PC-3 (cell line): ENCODE measurements at regions not wholly inside any gene's neighbourhood (a gene's known extent, or its start where the extent isn't known, plus 50 kb on each side); places are given as distances from the start of the nearest gene placed in this dataset.

Experiments
- ATAC-seq: fragments of 200-7000 bp; cut with Tn5 transposase; 2 replicates; pipeline ENCODE4 v1.9.1; 2020; ENCODE audit warnings: mild to moderate bottlenecking, moderate library complexity
- BruUV-seq: library from RNA; stranded (reverse); fragments of 400-500 nt; replicated peaks from 2 replicates; lab custom pipeline; 2021; lab: Mats Ljungman, UMichigan
- CTCF ChIA-PET: fragments of 300-600 bp; sonication (Branson Sonifier 250); formaldehyde crosslinking; loops from one replicate; lab custom pipeline; 2022; ENCODE audit warnings: antibody characterized with exemption; lab: Charles Lee
- POLR2A ChIA-PET: fragments of 300-600 bp; sonication (Branson Sonifier 250); formaldehyde crosslinking; loops from one replicate; lab custom pipeline; 2022; ENCODE audit warnings: antibody characterized with exemption; ENCODE audit not compliant: unreplicated experiment; lab: Charles Lee
- DNase-seq: peaks from one replicate; pipeline ENCODE4 v3.0.0-alpha.2; 2015
- H2AFZ ChIP-seq: fragments of 300-600 bp; sonication (generic); 2 replicates; pipeline ENCODE4 v1.6.0; 2016; ENCODE audit warnings: antibody characterized with exemption, low read length
- H3F3A ChIP-seq: fragments of 300-600 bp; sonication (generic); one replicate; pipeline ENCODE4 v1.6.0; 2017; ENCODE audit warnings: antibody characterized with exemption, low read length, control low read depth, mild to moderate bottlenecking; ENCODE audit not compliant: unreplicated experiment
- H3K27ac ChIP-seq: fragments of 300-600 bp; sonication (generic); 2 replicates; pipeline ENCODE4 v1.5.1; 2016; ENCODE audit warnings: mild to moderate bottlenecking, low read length
- H3K27me3 ChIP-seq: fragments of 300-600 bp; sonication (generic); 2 replicates; pipeline ENCODE4 v1.6.1; 2016; ENCODE audit warnings: low read length, mixed read lengths
- H3K36me3 ChIP-seq: fragments of 300-600 bp; sonication (generic); 2 replicates; pipeline ENCODE4 v1.6.1; 2016; ENCODE audit warnings: low read depth, mixed run types, low read length, mixed read lengths
- H3K4me1 ChIP-seq: fragments of 300-600 bp; sonication (generic); 2 replicates; pipeline ENCODE4 v1.5.1; 2016; ENCODE audit warnings: low read length; ENCODE audit not compliant: insufficient read depth
- H3K4me2 ChIP-seq: fragments of 300-600 bp; sonication (generic); 2 replicates; pipeline ENCODE4 v1.6.0; 2016; ENCODE audit warnings: low read length
- H3K4me3 ChIP-seq: fragments of 300-600 bp; sonication (generic); 2 replicates; pipeline ENCODE4 v1.5.1; 2016; ENCODE audit warnings: mild to moderate bottlenecking, low read length, mixed read lengths
- H3K79me2 ChIP-seq: fragments of 300-600 bp; sonication (generic); 2 replicates; pipeline ENCODE4 v1.6.1; 2017; ENCODE audit warnings: low read length, mixed read lengths
- H3K9ac ChIP-seq: fragments of 300-600 bp; sonication (generic); 2 replicates; pipeline ENCODE4 v1.6.0; 2016; ENCODE audit warnings: mild to moderate bottlenecking, low read length
- H3K9me2 ChIP-seq: fragments of 300-600 bp; sonication (generic); replicated peaks from 2 replicates; pipeline ENCODE4 v1.6.1; 2016; ENCODE audit warnings: mixed run types, low read length, mixed read lengths
- H3K9me3 ChIP-seq: fragments of 300-600 bp; sonication (generic); 2 replicates; pipeline ENCODE4 v1.6.1; 2016; ENCODE audit warnings: low read length, mixed read lengths
- H4K20me1 ChIP-seq: fragments of 300-600 bp; sonication (generic); 2 replicates; pipeline ENCODE4 v1.6.1; 2016; ENCODE audit warnings: low read length, mixed read lengths
- EZH2 ChIP-seq: fragments of 300-600 bp; sonication (generic); IDR thresholded peaks from one replicate; pipeline ENCODE4 v1.6.1; 2017; ENCODE audit warnings: antibody characterized with exemption, mild to moderate bottlenecking, low read length; ENCODE audit not compliant: unreplicated experiment
- EZH2phosphoT487 ChIP-seq: fragments of 300-600 bp; sonication (generic); IDR thresholded peaks from 2 replicates; pipeline ENCODE4 v1.6.1; 2018; ENCODE audit warnings: mild to moderate bottlenecking, antibody characterized with exemption, low read length, borderline replicate concordance
- intact Hi-C: fragments of 100-400 bp; cut with micrococcal nuclease; formaldehyde crosslinking; loops from 2 replicates; pipeline ENCODE4 v1.9.0; 2023
- TF ChIP-seq, protein P1 (sequence below): fragments of 300-600 bp; sonication (generic); conservative IDR thresholded peaks from 2 replicates; pipeline ENCODE4 v1.5.1; 2017; ENCODE audit warnings: antibody characterized with exemption, low read depth, mild to moderate bottlenecking, low read length

DNA sequence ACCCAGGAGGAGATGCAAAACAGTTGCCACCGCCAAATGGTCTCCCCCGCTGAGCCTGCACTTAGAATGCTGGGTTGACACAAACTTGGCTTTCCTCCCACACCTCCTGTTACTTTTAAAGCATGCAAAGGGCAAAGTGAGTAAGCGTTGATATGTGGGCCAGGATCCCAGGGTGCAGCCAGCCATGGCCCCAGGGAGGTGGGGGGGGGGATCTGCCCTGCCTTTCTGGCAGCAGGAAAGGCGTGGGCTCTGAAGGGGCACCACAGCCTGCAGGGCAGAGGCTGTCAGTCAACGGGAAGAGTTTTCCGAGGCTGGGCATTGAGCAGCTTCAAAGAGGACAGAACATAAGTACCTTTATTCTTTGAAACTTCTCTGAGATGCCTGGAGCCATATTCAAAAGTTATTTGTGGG lies 142.3 kb downstream of the ABCC12 start:
- H3K4me3 ChIP-seq: no peak overlapping the region
- peaks cover 22% of the 10 kb centered on the region for H3K4me1 ChIP-seq
- CTCF ChIA-PET: no interaction called here
- no peaks in the 10 kb centered on the region for H3K27me3 ChIP-seq
- POLR2A ChIA-PET: interaction anchor here (0.6 kb wide), 1 partner anchor 708 kb away, joined by 8 read pairs; no protein-coding TSS in a partner anchor
- peak overlapping the region; percentile 64; the same call in 1 of the 2 replicates for H3K9ac ChIP-seq
- intact Hi-C loops: no loop called here
- H3K9me3 ChIP-seq: no peaks in the 10 kb centered on the region
- H3K4me2 ChIP-seq: no peak overlapping the region
- no peaks in the 10 kb centered on the region for H3K9me2 ChIP-seq
- no peaks in the 10 kb centered on the region for H4K20me1 ChIP-seq
- no TSS peak for BruUV-seq
- H3F3A ChIP-seq: peaks cover 5% of the 10 kb centered on the region
- ATAC-seq: peak; percentile 38
- no peaks in the 10 kb centered on the region for H3K79me2 ChIP-seq
- TF ChIP-seq, protein P1, sequence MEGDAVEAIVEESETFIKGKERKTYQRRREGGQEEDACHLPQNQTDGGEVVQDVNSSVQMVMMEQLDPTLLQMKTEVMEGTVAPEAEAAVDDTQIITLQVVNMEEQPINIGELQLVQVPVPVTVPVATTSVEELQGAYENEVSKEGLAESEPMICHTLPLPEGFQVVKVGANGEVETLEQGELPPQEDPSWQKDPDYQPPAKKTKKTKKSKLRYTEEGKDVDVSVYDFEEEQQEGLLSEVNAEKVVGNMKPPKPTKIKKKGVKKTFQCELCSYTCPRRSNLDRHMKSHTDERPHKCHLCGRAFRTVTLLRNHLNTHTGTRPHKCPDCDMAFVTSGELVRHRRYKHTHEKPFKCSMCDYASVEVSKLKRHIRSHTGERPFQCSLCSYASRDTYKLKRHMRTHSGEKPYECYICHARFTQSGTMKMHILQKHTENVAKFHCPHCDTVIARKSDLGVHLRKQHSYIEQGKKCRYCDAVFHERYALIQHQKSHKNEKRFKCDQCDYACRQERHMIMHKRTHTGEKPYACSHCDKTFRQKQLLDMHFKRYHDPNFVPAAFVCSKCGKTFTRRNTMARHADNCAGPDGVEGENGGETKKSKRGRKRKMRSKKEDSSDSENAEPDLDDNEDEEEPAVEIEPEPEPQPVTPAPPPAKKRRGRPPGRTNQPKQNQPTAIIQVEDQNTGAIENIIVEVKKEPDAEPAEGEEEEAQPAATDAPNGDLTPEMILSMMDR: no peak
- TF ChIP-seq EZH2 (no peak), EZH2phosphoT487 (no peak)
- no peaks in the 10 kb centered on the region for H3K36me3 ChIP-seq
- H2AFZ ChIP-seq: no peak overlapping the region
- H3K27ac ChIP-seq: peak overlapping the region; percentile 97
- peak; percentile 88 for DNase-seq

DNA sequence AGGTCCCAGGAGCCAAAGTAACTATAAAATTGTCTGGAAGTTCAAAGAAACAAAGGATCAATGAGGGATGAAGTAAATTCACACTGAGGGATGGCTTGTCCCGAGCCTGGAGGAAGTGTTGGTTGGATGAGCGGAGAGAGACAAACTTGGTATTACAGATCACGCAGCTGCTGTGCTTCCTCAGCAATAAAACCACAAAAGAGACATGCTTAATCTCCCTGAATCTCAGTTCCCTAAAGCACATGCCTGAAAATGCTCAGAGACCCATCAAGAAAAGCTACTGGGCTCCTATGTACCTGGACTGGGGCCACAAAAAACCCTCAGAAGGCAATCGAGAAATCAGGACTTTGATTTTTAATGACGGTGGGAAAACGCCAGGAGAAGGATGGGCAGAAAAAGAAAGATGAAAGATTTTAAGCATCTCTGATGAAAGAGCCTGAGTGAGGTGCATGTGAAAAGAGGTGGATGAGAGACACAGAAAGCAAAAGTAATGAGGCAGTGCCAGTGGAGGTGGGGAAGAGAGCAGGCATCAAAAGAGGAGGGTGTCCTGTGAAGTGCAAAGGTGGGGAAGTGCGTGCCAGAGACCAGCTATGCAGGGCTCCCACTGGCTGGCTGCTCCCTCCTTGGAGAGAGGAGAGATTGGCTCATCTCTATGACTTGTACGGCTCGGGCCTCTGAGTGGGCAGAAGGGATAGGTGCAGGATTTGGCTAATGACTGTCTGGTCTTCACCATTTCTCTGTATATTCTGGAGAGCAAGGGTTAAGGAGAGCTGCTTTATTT lies 143.7 kb downstream of the ABCC12 start:
- H3K9ac ChIP-seq: no peak overlapping the region
- no peak overlapping the region for H3K4me3 ChIP-seq
- no peak overlapping the region for H2AFZ ChIP-seq
- H3K9me2 ChIP-seq: no peaks in the 10 kb centered on the region
- H3K79me2 ChIP-seq: no peaks in the 10 kb centered on the region
- no peak overlapping the region for H3K27ac ChIP-seq
- POLR2A ChIA-PET: no interaction called here
- H3K27me3 ChIP-seq: no peaks in the 10 kb centered on the region
- TF ChIP-seq EZH2phosphoT487 (no peak), EZH2 (no peak)
- TF ChIP-seq, protein P1: no peak
- H3K9me3 ChIP-seq: no peaks in the 10 kb centered on the region
- DNase-seq (no peak), ATAC-seq (no peak)
- CTCF ChIA-PET: no interaction called here
- no TSS peak for BruUV-seq
- peaks cover 5% of the 10 kb centered on the region for H3F3A ChIP-seq
- no peaks in the 10 kb centered on the region for H3K36me3 ChIP-seq
- peaks cover 22% of the 10 kb centered on the region for H3K4me1 ChIP-seq
- H3K4me2 ChIP-seq: no peak overlapping the region
- H4K20me1 ChIP-seq: no peaks in the 10 kb centered on the region
- intact Hi-C loops: no loop called here

DNA sequence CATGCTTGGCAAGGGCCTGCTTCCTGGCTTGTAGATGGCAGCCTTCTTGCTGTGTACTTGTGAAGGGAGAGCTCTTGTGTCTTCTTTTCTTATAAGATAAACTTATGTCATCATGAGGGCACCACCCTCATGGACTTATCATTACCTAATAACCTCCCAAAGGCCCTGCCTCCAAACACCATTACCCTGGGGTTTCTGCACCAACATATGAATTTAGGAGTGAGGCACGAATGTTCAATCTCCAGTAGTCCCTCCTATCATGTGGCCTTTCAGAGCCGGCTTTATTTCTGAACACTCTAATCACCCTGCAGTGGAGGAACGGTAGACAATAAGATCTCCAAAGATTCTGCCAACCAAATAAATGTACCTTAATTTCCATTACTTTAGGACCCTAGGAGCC lies 144.3 kb downstream of the ABCC12 start:
- intact Hi-C loops: no loop called here
- no peaks in the 10 kb centered on the region for H3K9me2 ChIP-seq
- H4K20me1 ChIP-seq: no peaks in the 10 kb centered on the region
- peaks cover 22% of the 10 kb centered on the region for H3K4me1 ChIP-seq
- no peak overlapping the region for H2AFZ ChIP-seq
- no peak overlapping the region for H3K9ac ChIP-seq
- H3K4me3 ChIP-seq: no peak overlapping the region
- H3F3A ChIP-seq: peaks cover 5% of the 10 kb centered on the region
- H3K79me2 ChIP-seq: no peaks in the 10 kb centered on the region
- TF ChIP-seq, protein P1: no peak
- TF ChIP-seq EZH2 (no peak), EZH2phosphoT487 (no peak)
- ATAC-seq (no peak), DNase-seq (no peak)
- H3K27me3 ChIP-seq: no peaks in the 10 kb centered on the region
- no peak overlapping the region for H3K4me2 ChIP-seq
- H3K27ac ChIP-seq: no peak overlapping the region
- no peaks in the 10 kb centered on the region for H3K36me3 ChIP-seq
- ChIA-PET CTCF (no interaction called here), POLR2A (no interaction called here)
- no peaks in the 10 kb centered on the region for H3K9me3 ChIP-seq
- BruUV-seq: no TSS peak
